T-helper 1 cell (primary cell): ENCODE measurements at regions not wholly inside any gene's neighbourhood (a gene's known extent, or its start where the extent isn't known, plus 50 kb on each side); places are given as distances from the start of the nearest gene placed in this dataset.

Source experiments
- DNase-seq, 5 donors: peaks; one replicate each; pipeline ENCODE4 v3.0.0-alpha.2; 2012 to 2020

- no peak for DNase-seq
Observed at GRCh38 chr16:77668201-77668600, 54.1 kb upstream of the NUDT7 start.

- DNase-seq = no peak
Observed at GRCh38 chr16:77669057-77669456, 53.3 kb upstream of the NUDT7 start.
